HEK293T (cell line): ENCODE measurements at regions not wholly inside any gene's neighbourhood (a gene's known extent, or its start where the extent isn't known, plus 50 kb on each side); places are given as distances from the start of the nearest gene placed in this dataset.

ENCODE experiments used
- CTCF ChIA-PET: fragments of 350-600 bp; formaldehyde crosslinking; extraction: SDS; loops from one replicate; lab custom pipeline; 2021; ENCODE audit warnings: antibody characterized with exemption, inconsistent platforms; lab: Yijun Ruan, JAX
- POLR2A ChIA-PET: fragments of 350-600 bp; formaldehyde crosslinking; extraction: SDS; loops from one replicate; lab custom pipeline; 2020; ENCODE audit warnings: antibody characterized with exemption, inconsistent platforms; lab: Yijun Ruan, JAX
- DNase-seq: peaks from one replicate; pipeline ENCODE4 v3.0.0; 2012; ENCODE audit warnings: mixed read lengths; ENCODE audit errors: extremely low spot score
- ARNT ChIP-seq: fragments of 450-650 bp; IDR thresholded peaks from 2 replicates; pipeline ENCODE4 v1.6.1; 2017; ENCODE audit warnings: mild to moderate bottlenecking
- BHLHE40 ChIP-seq: fragments of 450-650 bp; IDR thresholded peaks from 2 replicates; pipeline ENCODE4 v1.6.1; 2016; ENCODE audit warnings: mild to moderate bottlenecking, moderate library complexity, borderline replicate concordance
- CTBP1 ChIP-seq: fragments of 450-650 bp; IDR thresholded peaks from 2 replicates; pipeline ENCODE4 v1.6.1; 2016; ENCODE audit warnings: borderline replicate concordance
- ELF4 ChIP-seq: fragments of 450-650 bp; IDR thresholded peaks from 2 replicates; pipeline ENCODE4 v1.6.1; 2017; ENCODE audit warnings: antibody characterized with exemption
- FOXA1 ChIP-seq: fragments of 450-650 bp; IDR thresholded peaks from 2 replicates; pipeline ENCODE4 v1.6.1; 2016; ENCODE audit warnings: mild to moderate bottlenecking
- FOXK2 ChIP-seq: fragments of 450-650 bp; IDR thresholded peaks from 2 replicates; pipeline ENCODE4 v1.6.1; 2016; ENCODE audit warnings: mild to moderate bottlenecking
- FOXM1 ChIP-seq: fragments of 450-650 bp; IDR thresholded peaks from 2 replicates; pipeline ENCODE4 v1.6.1; 2017; ENCODE audit warnings: mild to moderate bottlenecking, borderline replicate concordance
- HDGF ChIP-seq: fragments of 450-650 bp; IDR thresholded peaks from 2 replicates; pipeline ENCODE4 v1.6.1; 2017; ENCODE audit warnings: antibody characterized with exemption, borderline replicate concordance
- L3MBTL2 ChIP-seq: fragments of 450-650 bp; conservative IDR thresholded peaks from 2 replicates; pipeline ENCODE4 v1.6.1; 2016; ENCODE audit warnings: mild to moderate bottlenecking
- LEF1 ChIP-seq: fragments of 450-650 bp; IDR thresholded peaks from 2 replicates; pipeline ENCODE4 v1.6.1; 2017; ENCODE audit warnings: mild to moderate bottlenecking, borderline replicate concordance
- NFRKB ChIP-seq: fragments of 450-650 bp; IDR thresholded peaks from 2 replicates; pipeline ENCODE4 v1.6.1; 2016; ENCODE audit warnings: mild to moderate bottlenecking, moderate library complexity
- SP1 ChIP-seq: fragments of 450-650 bp; IDR thresholded peaks from 2 replicates; pipeline ENCODE4 v1.6.1; 2017
- SUZ12 ChIP-seq: fragments of 450-650 bp; IDR thresholded peaks from 2 replicates; pipeline ENCODE4 v1.6.1; 2016; ENCODE audit warnings: mild to moderate bottlenecking
- TARDBP ChIP-seq: fragments of 450-650 bp; IDR thresholded peaks from 2 replicates; pipeline ENCODE4 v1.6.1; 2016
- ZNF384 ChIP-seq: fragments of 450-650 bp; IDR thresholded peaks from 2 replicates; pipeline ENCODE4 v1.6.1; 2016
- TF ChIP-seq, protein P1 (sequence below): fragments of 450-650 bp; IDR thresholded peaks from 2 replicates; pipeline ENCODE4 v1.6.1; 2016

DNA sequence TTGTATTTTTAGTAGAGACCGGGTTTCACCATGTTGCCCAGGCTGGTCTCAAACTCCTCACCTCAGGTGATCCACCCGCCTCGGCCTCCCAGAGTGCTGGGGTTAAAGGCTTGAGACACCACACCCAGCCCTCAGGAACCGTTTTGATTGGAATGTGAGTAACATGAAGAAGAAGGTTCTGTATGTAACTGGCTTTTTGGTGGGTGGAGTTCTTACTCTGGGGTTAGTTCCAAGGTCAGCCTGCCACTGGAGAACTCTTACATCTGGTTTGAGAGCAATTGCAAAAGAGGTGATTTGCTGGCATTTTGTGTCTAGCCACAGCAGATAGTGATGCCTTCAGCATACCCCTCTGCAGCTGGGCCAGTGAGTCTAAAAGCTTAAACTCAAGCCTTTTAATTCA lies 457.8 kb upstream of the VSTM2A start:
- TF ChIP-seq ELF4 (no peak), FOXM1 (no peak), ZNF384 (no peak), HDGF (no peak), L3MBTL2 (no peak), LEF1 (no peak), ARNT (no peak), SP1 (no peak), FOXA1 (no peak), BHLHE40 (no peak)
- TF ChIP-seq, protein P1, sequence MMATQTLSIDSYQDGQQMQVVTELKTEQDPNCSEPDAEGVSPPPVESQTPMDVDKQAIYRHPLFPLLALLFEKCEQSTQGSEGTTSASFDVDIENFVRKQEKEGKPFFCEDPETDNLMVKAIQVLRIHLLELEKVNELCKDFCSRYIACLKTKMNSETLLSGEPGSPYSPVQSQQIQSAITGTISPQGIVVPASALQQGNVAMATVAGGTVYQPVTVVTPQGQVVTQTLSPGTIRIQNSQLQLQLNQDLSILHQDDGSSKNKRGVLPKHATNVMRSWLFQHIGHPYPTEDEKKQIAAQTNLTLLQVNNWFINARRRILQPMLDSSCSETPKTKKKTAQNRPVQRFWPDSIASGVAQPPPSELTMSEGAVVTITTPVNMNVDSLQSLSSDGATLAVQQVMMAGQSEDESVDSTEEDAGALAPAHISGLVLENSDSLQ: no peak
- CTCF ChIA-PET: no interaction called here
- POLR2A ChIA-PET: no interaction called here
- no peak for DNase-seq

DNA sequence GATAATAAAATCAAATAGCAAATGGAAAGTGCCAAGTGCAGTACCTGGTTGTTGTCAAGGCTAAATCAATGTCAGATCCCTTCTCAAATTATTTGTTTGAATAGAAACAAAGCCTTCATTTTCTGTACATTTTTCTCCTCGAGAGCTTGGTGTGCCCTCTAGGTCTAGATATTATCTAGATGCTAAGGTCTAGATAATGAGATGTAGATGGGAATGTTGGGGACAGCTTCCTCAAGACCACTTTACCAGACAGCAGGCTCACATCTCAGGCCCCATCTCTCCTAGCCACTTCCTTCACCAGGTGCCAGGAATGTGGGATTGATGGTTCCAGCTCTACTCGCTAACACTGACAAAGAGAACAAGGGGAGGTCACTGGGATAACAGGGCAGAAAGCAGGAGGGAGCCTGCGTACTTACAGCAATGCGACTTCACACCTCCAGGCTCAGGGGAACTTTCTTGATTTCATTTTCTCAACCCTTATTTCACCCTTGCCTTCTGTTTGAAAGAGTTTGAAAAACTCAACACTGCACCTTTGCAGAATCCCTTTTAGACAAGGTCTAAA lies 451.4 kb upstream of the VSTM2A start:
- TF ChIP-seq NFRKB (no peak), LEF1 (no peak), HDGF (no peak), SUZ12 (no peak), BHLHE40 (no peak), FOXM1 (no peak), ARNT (no peak), ZNF384 (no peak), ELF4 (no peak), CTBP1 (no peak), SP1 (no peak), L3MBTL2 (no peak), TARDBP (no peak)
- ChIA-PET POLR2A (no interaction called here), CTCF (no interaction called here)
- no peak for DNase-seq

GRCh38 chr7:54091322-54091721 lies 450.9 kb upstream of the VSTM2A start:
- TF ChIP-seq TARDBP: no peak
- TF ChIP-seq ELF4: no peak
- TF ChIP-seq, protein P1: no peak
- TF ChIP-seq SP1: no peak
- TF ChIP-seq FOXM1: no peak
- no peak for TF ChIP-seq SUZ12
- TF ChIP-seq FOXA1: no peak
- TF ChIP-seq ARNT: no peak
- TF ChIP-seq LEF1: no peak
- ChIA-PET CTCF (no interaction called here), POLR2A (no interaction called here)
- no peak for DNase-seq

DNA sequence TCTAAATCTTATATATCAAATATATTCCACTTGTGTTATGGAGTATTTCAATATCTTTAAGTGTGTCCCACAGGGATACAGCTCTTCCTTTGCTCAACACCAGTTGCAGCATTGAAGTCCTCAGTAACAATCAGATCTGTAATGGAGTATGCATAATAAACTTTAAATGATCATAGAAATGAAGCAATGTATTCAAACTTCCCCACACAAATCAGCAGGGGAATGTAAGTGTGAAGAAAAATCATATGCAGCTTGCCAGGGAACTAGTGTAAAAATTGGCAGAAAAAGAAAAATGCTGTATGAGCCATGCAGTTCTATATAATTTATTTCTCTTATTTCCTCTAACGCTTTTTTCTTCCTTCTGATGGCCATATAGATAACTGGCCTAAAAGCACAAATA lies 444.3 kb upstream of the VSTM2A start:
- DNase-seq: no peak
- POLR2A ChIA-PET: no interaction called here
- no peak for TF ChIP-seq ZNF384
- no peak for TF ChIP-seq FOXA1
- no peak for TF ChIP-seq TARDBP
- TF ChIP-seq FOXM1: no peak
- TF ChIP-seq ELF4: no peak
- no peak for TF ChIP-seq CTBP1
- TF ChIP-seq ARNT: no peak
- CTCF ChIA-PET: no interaction called here

GRCh38 chr7:54109501-54109900 lies 432.7 kb upstream of the VSTM2A start:
- DNase-seq: no peak
- ChIA-PET POLR2A (no interaction called here), CTCF (no interaction called here)
- TF ChIP-seq, protein P1: no peak
- TF ChIP-seq HDGF (no peak), SP1 (no peak), FOXM1 (no peak), SUZ12 (no peak), BHLHE40 (no peak), L3MBTL2 (no peak), ARNT (no peak), CTBP1 (no peak), ZNF384 (no peak), FOXK2 (no peak), TARDBP (no peak), LEF1 (no peak), ELF4 (no peak), FOXA1 (no peak)

GRCh38 chr7:54111814-54112511 lies 430.2 kb upstream of the VSTM2A start:
- no peak for TF ChIP-seq HDGF
- no peak for TF ChIP-seq SP1
- CTCF ChIA-PET: no interaction called here
- POLR2A ChIA-PET: no interaction called here
- no peak for DNase-seq
